Lower leg skin (tissue), 4 donors: ENCODE measurements at regions not wholly inside any gene's neighbourhood (a gene's known extent, or its start where the extent isn't known, plus 50 kb on each side); places are given as distances from the start of the nearest gene placed in this dataset.
"Not testable (repeated sequence)": the region's sequence is repeated elsewhere in the genome, so short reads cannot be mapped to it uniquely, and the experiment has no call there.

ENCODE experiments used
- DNase-seq, 2 donors: peaks; one replicate each; pipeline ENCODE4 v3.0.0-alpha.2; 2019; ENCODE audit warnings: low spot score in 2 of 2
- H3K4me3 ChIP-seq: fragments of 200-600 bp; sonication (generic); 2 replicates; pipeline ENCODE4 v1.5.1; 2017; ENCODE audit warnings: mild to moderate bottlenecking, low read depth; ENCODE audit not compliant: poor library complexity, severe bottlenecking
- POLR2A ChIP-seq, 2 donors: fragments of 450-650 bp; IDR thresholded peaks; one replicate each; pipeline ENCODE4 v1.6.1; 2016 to 2017; ENCODE audit warnings: antibody characterized with exemption in 2 of 2, mild to moderate bottlenecking in 1 of 2, moderate library complexity in 1 of 2
- WGBS, 2 donors: methylation state at CpG; one replicate each; pipeline ENCODE4 v1.1.5; 2018; 5-methylcytosine and 5-hydroxymethylcytosine counted together
- intact Hi-C: fragments of 100-400 bp; cut with DNase I; formaldehyde crosslinking; loops from one replicate; pipeline ENCODE4 v1.15.0; 2023; ENCODE audit warnings: low total_unique reads
- TF ChIP-seq, protein P1 (sequence below), 3 donors: fragments of 450-650 bp; IDR thresholded peaks; one replicate each; pipeline ENCODE4 v1.5.1; 2016; ENCODE audit warnings: antibody characterized with exemption in 3 of 3, mild to moderate bottlenecking in 3 of 3, moderate library complexity in 2 of 3

DNA sequence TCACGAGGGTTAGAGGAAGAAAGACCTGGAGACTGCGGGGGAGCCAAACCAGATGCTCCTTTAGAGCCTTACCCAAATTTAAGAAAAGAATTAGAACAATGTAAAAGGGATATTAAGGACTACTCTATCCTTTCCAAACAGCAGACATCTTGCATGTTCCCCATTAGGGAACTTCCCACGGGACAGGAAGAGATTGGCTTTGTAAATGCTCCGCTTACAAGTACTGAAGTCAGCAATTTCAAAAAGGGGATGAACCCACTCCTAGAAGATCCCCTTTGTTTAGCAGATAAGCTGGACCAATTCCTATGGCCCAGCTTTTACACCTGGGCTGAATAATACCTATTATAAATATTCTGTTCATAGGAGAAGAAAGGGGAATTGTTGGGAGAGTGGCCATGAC is 74.2 kb downstream of the APOBEC1 start:
- WGBS, 2 donors = 74 to 76% methylated on average over 4 of the region's 4 CpGs
- no peak for TF ChIP-seq POLR2A (IDR thresholded peaks at IDR 0.05)
- TF ChIP-seq, protein P1, sequence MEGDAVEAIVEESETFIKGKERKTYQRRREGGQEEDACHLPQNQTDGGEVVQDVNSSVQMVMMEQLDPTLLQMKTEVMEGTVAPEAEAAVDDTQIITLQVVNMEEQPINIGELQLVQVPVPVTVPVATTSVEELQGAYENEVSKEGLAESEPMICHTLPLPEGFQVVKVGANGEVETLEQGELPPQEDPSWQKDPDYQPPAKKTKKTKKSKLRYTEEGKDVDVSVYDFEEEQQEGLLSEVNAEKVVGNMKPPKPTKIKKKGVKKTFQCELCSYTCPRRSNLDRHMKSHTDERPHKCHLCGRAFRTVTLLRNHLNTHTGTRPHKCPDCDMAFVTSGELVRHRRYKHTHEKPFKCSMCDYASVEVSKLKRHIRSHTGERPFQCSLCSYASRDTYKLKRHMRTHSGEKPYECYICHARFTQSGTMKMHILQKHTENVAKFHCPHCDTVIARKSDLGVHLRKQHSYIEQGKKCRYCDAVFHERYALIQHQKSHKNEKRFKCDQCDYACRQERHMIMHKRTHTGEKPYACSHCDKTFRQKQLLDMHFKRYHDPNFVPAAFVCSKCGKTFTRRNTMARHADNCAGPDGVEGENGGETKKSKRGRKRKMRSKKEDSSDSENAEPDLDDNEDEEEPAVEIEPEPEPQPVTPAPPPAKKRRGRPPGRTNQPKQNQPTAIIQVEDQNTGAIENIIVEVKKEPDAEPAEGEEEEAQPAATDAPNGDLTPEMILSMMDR (IDR thresholded peaks at IDR 0.05) = no peak
- H3K4me3 ChIP-seq = no peak overlapping the region
- no peak for DNase-seq
- intact Hi-C loops = no loop called here

GRCh38 chr12:7590085-7590484 is 75.6 kb downstream of the APOBEC1 start:
- intact Hi-C loops, H3K4me3 ChIP-seq, DNase-seq: not testable (repeated sequence)
- WGBS, 2 donors = 96% methylated on average over 19 of the region's 27 CpGs; no CpG with 5 or more reads in 1 of the 2 donors

GRCh38 chr12:7588742-7589329 is 76.9 kb downstream of the APOBEC1 start:
- intact Hi-C loops, H3K4me3 ChIP-seq: not testable (repeated sequence)
- WGBS, 2 donors = 11 to 31% methylated on average over 4 of the region's 4 CpGs
- DNase-seq = peak in 1 of 2 donors; percentile 70

- DNase-seq, intact Hi-C loops, H3K4me3 ChIP-seq: not testable (repeated sequence)
- WGBS, 2 donors = 88 to 89% methylated on average over 1 of the region's 1 CpG
Measured at GRCh38 chr12:7584137-7584536, 80.6 kb upstream of the CD163 start.

DNA sequence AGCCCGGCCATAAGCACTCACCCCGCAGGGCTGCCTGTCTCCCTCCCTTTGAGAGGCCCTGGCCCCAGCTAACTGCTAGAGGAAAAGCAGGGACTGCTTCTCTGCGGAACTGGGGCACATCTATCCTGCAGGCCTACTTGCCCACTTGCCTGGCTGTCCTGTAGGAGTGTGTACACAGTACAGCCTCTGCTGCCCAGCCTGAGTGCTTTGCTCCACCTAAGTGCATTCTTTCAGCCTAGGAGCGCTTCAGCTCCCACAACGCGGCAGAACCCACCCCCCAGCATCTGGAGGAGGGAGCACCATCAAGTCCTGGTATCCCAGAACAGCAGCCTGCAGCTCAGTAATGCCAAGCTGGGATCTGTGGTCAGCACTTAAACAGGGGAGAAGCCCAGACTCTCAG is 79.9 kb upstream of the CD163 start:
- DNase-seq = no peak
- intact Hi-C loops = no loop called here
- H3K4me3 ChIP-seq = no peak overlapping the region
- WGBS, 2 donors = 84 to 98% methylated on average over 5 to 6 of the region's 6 CpGs
- TF ChIP-seq POLR2A (IDR thresholded peaks at IDR 0.05) = no peak
- TF ChIP-seq, protein P1 (IDR thresholded peaks at IDR 0.05) = no peak

- intact Hi-C loops = no loop called here
- no peak for TF ChIP-seq POLR2A (IDR thresholded peaks at IDR 0.05)
- TF ChIP-seq, protein P1 (IDR thresholded peaks at IDR 0.05) = no peak
- WGBS, 2 donors = 81 to 84% methylated on average over 2 of the region's 2 CpGs
- no peak for DNase-seq
- no peak overlapping the region for H3K4me3 ChIP-seq
Measured at GRCh38 chr12:7582796-7583195, 79.2 kb upstream of the CD163 start.

DNA sequence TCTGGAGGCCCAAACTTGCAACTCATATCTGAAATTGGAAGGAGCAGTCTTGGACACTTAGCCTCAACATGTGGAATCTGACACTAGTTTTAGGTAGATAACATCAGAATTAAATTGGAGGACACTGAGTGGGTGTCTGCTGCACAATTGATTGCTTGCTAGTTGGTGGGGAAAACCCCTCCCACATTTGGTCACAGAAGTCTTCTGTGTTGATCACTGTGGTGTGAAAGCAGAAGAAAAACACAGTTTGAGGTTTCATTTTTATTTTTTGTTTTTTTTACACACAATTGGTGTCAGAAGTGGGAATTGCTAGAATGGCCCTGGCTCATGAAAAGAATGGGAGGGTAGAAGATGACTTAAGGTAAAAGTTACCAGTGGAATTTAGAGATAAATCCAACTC is 78.0 kb upstream of the CD163 start:
- no peak overlapping the region for H3K4me3 ChIP-seq
- DNase-seq = no peak
- intact Hi-C loops = no loop called here
- no peak for TF ChIP-seq POLR2A (IDR thresholded peaks at IDR 0.05)
- TF ChIP-seq, protein P1 (IDR thresholded peaks at IDR 0.05) = no peak
